ENCODE measurements at regions not wholly inside any gene's neighbourhood (a gene's known extent, or its start where the extent isn't known, plus 50 kb on each side); places are given as distances from the start of the nearest gene placed in this dataset.

DNA sequence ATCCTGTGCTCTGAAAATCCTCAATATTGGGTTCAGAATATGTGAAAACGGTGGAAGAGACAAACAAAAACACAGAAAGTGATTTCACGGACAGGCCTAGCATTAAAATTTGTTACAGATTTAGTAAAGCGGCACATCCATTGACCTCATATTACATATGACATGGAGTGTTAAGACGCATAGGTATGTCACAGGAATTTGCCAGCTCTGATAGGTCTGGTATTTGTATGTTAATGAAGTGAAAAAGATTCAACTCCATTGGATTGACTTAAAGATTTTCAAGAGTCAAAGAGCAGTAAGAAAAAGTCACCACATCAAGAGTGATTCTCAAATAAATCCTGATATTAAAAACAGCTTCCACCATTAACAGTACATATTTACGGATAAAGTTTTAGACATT lies 396.5 kb upstream of the SEMA6A start:
- H3K27me3 ChIP-seq (ENCODE audit: control insufficient read depth in 2 of 2, insufficient read depth in 2 of 2, low read length in 2 of 2) = no peaks in the 10 kb centered on the region
- H3K9me1 ChIP-seq (replicated peaks; ENCODE audit: control insufficient read depth, extremely low read depth, insufficient read depth, low read length) = no peaks in the 10 kb centered on the region
- ChIA-PET POLR2A (no interaction called here), CTCF (no interaction called here)
- H4K20me1 ChIP-seq (replicated peaks; ENCODE audit: control insufficient read depth, extremely low read depth, insufficient read depth, low read length) = no peaks in the 10 kb centered on the region
- DNase-seq (ENCODE audit: low read depth, low spot score) (no peak), FAIRE-seq (no peak)
- no peaks in the 10 kb centered on the region for H3K9me3 ChIP-seq (replicated peaks; ENCODE audit: control insufficient read depth, insufficient read depth, low read length)
- H3K4me2 ChIP-seq (ENCODE audit: insufficient read depth, low read length) = no peak overlapping the region
- TF ChIP-seq, protein P1, sequence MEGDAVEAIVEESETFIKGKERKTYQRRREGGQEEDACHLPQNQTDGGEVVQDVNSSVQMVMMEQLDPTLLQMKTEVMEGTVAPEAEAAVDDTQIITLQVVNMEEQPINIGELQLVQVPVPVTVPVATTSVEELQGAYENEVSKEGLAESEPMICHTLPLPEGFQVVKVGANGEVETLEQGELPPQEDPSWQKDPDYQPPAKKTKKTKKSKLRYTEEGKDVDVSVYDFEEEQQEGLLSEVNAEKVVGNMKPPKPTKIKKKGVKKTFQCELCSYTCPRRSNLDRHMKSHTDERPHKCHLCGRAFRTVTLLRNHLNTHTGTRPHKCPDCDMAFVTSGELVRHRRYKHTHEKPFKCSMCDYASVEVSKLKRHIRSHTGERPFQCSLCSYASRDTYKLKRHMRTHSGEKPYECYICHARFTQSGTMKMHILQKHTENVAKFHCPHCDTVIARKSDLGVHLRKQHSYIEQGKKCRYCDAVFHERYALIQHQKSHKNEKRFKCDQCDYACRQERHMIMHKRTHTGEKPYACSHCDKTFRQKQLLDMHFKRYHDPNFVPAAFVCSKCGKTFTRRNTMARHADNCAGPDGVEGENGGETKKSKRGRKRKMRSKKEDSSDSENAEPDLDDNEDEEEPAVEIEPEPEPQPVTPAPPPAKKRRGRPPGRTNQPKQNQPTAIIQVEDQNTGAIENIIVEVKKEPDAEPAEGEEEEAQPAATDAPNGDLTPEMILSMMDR (IDR thresholded peaks at IDR 0.05; ENCODE audit: extremely low read depth in 1 of 2, insufficient read depth in 1 of 2, low read depth in 1 of 2, low read length in 2 of 2) = no peak
- TF ChIP-seq FOS (IDR thresholded peaks at IDR 0.05; ENCODE audit: borderline replicate concordance, insufficient read depth, low read length) = no peak
- TF ChIP-seq, protein P2, sequence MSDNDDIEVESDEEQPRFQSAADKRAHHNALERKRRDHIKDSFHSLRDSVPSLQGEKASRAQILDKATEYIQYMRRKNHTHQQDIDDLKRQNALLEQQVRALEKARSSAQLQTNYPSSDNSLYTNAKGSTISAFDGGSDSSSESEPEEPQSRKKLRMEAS (IDR thresholded peaks at IDR 0.05; ENCODE audit: insufficient read depth, insufficient read length) = no peak
- TF ChIP-seq GATA2 (IDR thresholded peaks at IDR 0.05; ENCODE audit: insufficient read depth, insufficient read length, low read depth, low read length) = no peak
- TF ChIP-seq POLR2A (IDR thresholded peaks at IDR 0.05; ENCODE audit: low read depth, low read length) = no peak
- no peak for TF ChIP-seq JUN (IDR thresholded peaks at IDR 0.05; ENCODE audit: borderline replicate concordance, insufficient read depth, insufficient read length, low read depth)
- no peak for TF ChIP-seq POLR2AphosphoS5 (IDR thresholded peaks at IDR 0.05; ENCODE audit: insufficient read depth, low read depth, low read length)
- TF ChIP-seq MYC (IDR thresholded peaks at IDR 0.05; ENCODE audit: low read depth, low read length) = no peak
- TF ChIP-seq EZH2 (IDR thresholded peaks at IDR 0.05; ENCODE audit: borderline replicate concordance, low read depth, low read length, severe bottlenecking) = no peak
- H3K9ac ChIP-seq (replicated peaks; ENCODE audit: extremely low read depth, insufficient read depth, low read length) = no peak overlapping the region
- no peaks in the 10 kb centered on the region for H3K36me3 ChIP-seq (ENCODE audit: control insufficient read depth in 2 of 2, extremely low read depth in 1 of 2, insufficient read depth in 2 of 2, low read length in 2 of 2)
- intact Hi-C loops (cut with micrococcal nuclease) (no loop called here), dilution Hi-C loops (cut with MboI; ENCODE audit: extremely low pct_ligation_motif_present, low sequenced_read_pairs) (no loop called here)
- no peak overlapping the region for H3K4me3 ChIP-seq (replicated peaks in 1 of 3; ENCODE audit: insufficient read depth in 1 of 3, low read depth in 1 of 3, low read length in 3 of 3)
- BruUV-seq (replicated peaks) = no TSS peak
- H3K79me2 ChIP-seq (ENCODE audit: control insufficient read depth, insufficient read depth, low read length) = no peaks in the 10 kb centered on the region
- no peak overlapping the region for H3K27ac ChIP-seq (ENCODE audit: insufficient read depth, low read depth, low read length)
- H3K4me1 ChIP-seq (ENCODE audit: control insufficient read depth, extremely low read depth, insufficient read depth, low read length) = no peaks in the 10 kb centered on the region
- H2AFZ ChIP-seq (ENCODE audit: low read depth, low read length) = no peak overlapping the region
